T-cell (primary cell): ENCODE measurements at regions not wholly inside any gene's neighbourhood (a gene's known extent, or its start where the extent isn't known, plus 50 kb on each side); places are given as distances from the start of the nearest gene placed in this dataset.
"Not testable (repeated sequence)": the region's sequence is repeated elsewhere in the genome, so short reads cannot be mapped to it uniquely, and the experiment has no call there.

Source experiments
- ATAC-seq, 4 experiments: fragments of 200-7000 bp in 3 of 4; fragments of 150-1000 bp in 1 of 4; cut with Tn5 transposase; replicated peaks in 1 of 4; 1 replicate in 3 of 4; 2 replicates in 1 of 4; pipeline ENCODE4 v1.10.0; 2021; ENCODE audit warnings: moderate library complexity in 3 of 4, mild to moderate bottlenecking in 2 of 4, moderate number of reproducible peaks in 1 of 4
- CTCF ChIA-PET, 2 donors: fragments of 300-600 bp; sonication (Branson Sonifier 250); formaldehyde crosslinking; loops; one replicate each; lab custom pipeline; 2022; ENCODE audit warnings: antibody characterized with exemption in 2 of 2; lab: Charles Lee
- POLR2A ChIA-PET, 2 donors: fragments of 300-600 bp; sonication (Branson Sonifier 250); formaldehyde crosslinking; loops; one replicate each; lab custom pipeline; 2022; ENCODE audit warnings: antibody characterized with exemption in 2 of 2; lab: Charles Lee
- DNase-seq, 35 experiments: peaks; one replicate each; pipeline versions ENCODE4 v3.0.0 to v3.0.0-alpha.2; 2013 to 2023
- H3K27ac ChIP-seq: one replicate; pipeline ENCODE4 v1.5.1; 2013; ENCODE audit warnings: low read length
- H3K27me3 ChIP-seq, 2 experiments: replicated peaks in 1 of 2; 1 replicate in 1 of 2; 2 replicates in 1 of 2; pipeline versions ENCODE4 v1.6.1 to v1.7.0; 2013; ENCODE audit warnings: low read length in 1 of 2, mixed read lengths in 1 of 2; ENCODE audit not compliant: control insufficient read depth in 2 of 2, insufficient read depth in 2 of 2; ENCODE audit errors: extremely low read depth in 1 of 2
- H3K36me3 ChIP-seq, 2 donors: 1 replicate in 1 of 2; 2 replicates in 1 of 2; pipeline versions ENCODE4 v1.6.1 to v1.7.0; 2013; ENCODE audit warnings: low read length in 1 of 2; ENCODE audit not compliant: control insufficient read depth in 2 of 2, insufficient read depth in 1 of 2; ENCODE audit errors: extremely low read depth in 1 of 2
- H3K4me1 ChIP-seq, 2 experiments: 1 replicate in 1 of 2; 2 replicates in 1 of 2; pipeline versions ENCODE4 v1.6.1 to v1.7.0; 2013; ENCODE audit warnings: low read length in 2 of 2, mixed read lengths in 1 of 2; ENCODE audit not compliant: insufficient read depth in 2 of 2, control insufficient read depth in 1 of 2; ENCODE audit errors: extremely low read depth in 1 of 2
- H3K4me3 ChIP-seq, 2 donors: 1 replicate in 1 of 2; 2 replicates in 1 of 2; pipeline versions ENCODE4 v1.5.1 to v1.7.0; 2013; ENCODE audit warnings: mild to moderate bottlenecking in 2 of 2, low read length in 1 of 2, moderate library complexity in 1 of 2; ENCODE audit not compliant: control insufficient read depth in 1 of 2; ENCODE audit errors: extremely low read depth in 1 of 2
- H3K9me3 ChIP-seq: 2 replicates; pipeline ENCODE4 v1.7.0; 2013
- H3K27ac Mint-ChIP-seq, 2 donors: one replicate each; pipeline ENCODE4 v1.8.0; 2020 to 2021; ENCODE audit warnings: mild to moderate bottlenecking in 2 of 2, mixed read lengths in 2 of 2
- H3K27me3 Mint-ChIP-seq, 2 donors: one replicate each; pipeline ENCODE4 v1.8.0; 2021 to 2022; ENCODE audit warnings: mixed read lengths in 2 of 2
- H3K36me3 Mint-ChIP-seq: one replicate; pipeline ENCODE4 v1.8.0; 2021; ENCODE audit warnings: mixed read lengths
- H3K4me1 Mint-ChIP-seq, 3 donors: one replicate each; pipeline ENCODE4 v1.8.0; 2020 to 2022; ENCODE audit warnings: mixed read lengths in 3 of 3, mild to moderate bottlenecking in 1 of 3
- H3K4me3 Mint-ChIP-seq, 3 donors: one replicate each; pipeline ENCODE4 v1.8.0; 2020 to 2022; ENCODE audit warnings: mild to moderate bottlenecking in 3 of 3, mixed read lengths in 3 of 3, moderate library complexity in 3 of 3
- H3K9me3 Mint-ChIP-seq, 3 donors: one replicate each; pipeline ENCODE4 v1.8.0; 2020 to 2022; ENCODE audit warnings: mixed read lengths in 3 of 3
- WGBS: methylation state at CpG from one replicate; pipeline ENCODE4 v1.1.5; 2013; ENCODE audit warnings: missing lambda C conversion rate; ENCODE audit not compliant: insufficient coverage; 5-methylcytosine and 5-hydroxymethylcytosine counted together

GRCh38 chr18:14963246-14963645 lies 215.3 kb downstream of the ANKRD30B start:
- Mint-ChIP-seq H3K9me3 (no peaks in the 10 kb centered on the region), H3K4me3 (no peak overlapping the region), H3K4me1 (no peaks in the 10 kb centered on the region), H3K27ac (no peak overlapping the region), H3K36me3 (no peaks in the 10 kb centered on the region), H3K27me3 (peaks cover 0 to 3% of the 10 kb centered on the region in 2 donors)
- Histone ChIP-seq H3K27me3 (peaks cover 0 to 6% of the 10 kb centered on the region in 2 experiments), H3K27ac (no peak overlapping the region), H3K36me3 (no peaks in the 10 kb centered on the region), H3K4me3 (no peak overlapping the region), H3K9me3 (no peaks in the 10 kb centered on the region), H3K4me1 (no peaks in the 10 kb centered on the region)
- no peak for ATAC-seq
- POLR2A ChIA-PET = no interaction called here
- no peak for DNase-seq
- CTCF ChIA-PET = no interaction called here
- WGBS = 88% methylated on average over 5 of the region's 6 CpGs

- ChIA-PET POLR2A (no interaction called here), CTCF (no interaction called here)
- Histone ChIP-seq H3K27me3 (peaks cover 0 to 6% of the 10 kb centered on the region in 2 experiments), H3K36me3 (no peaks in the 10 kb centered on the region), H3K4me1 (no peaks in the 10 kb centered on the region), H3K27ac (no peak overlapping the region), H3K4me3 (no peak overlapping the region), H3K9me3 (no peaks in the 10 kb centered on the region)
- WGBS = 100% methylated on average over 1 of the region's 6 CpGs
- Mint-ChIP-seq H3K27me3 (peaks cover 0 to 2% of the 10 kb centered on the region in 2 donors), H3K4me1 (no peaks in the 10 kb centered on the region), H3K9me3 (no peaks in the 10 kb centered on the region), H3K27ac (no peak overlapping the region), H3K4me3 (no peak overlapping the region), H3K36me3 (no peaks in the 10 kb centered on the region)
- DNase-seq = no peak
- no peak for ATAC-seq
Measured at GRCh38 chr18:14964002-14964401, 216.0 kb downstream of the ANKRD30B start.

- Mint-ChIP-seq H3K27ac (no peak overlapping the region), H3K27me3 (peaks cover 0 to 2% of the 10 kb centered on the region in 2 donors), H3K36me3 (no peaks in the 10 kb centered on the region), H3K4me3 (no peak overlapping the region), H3K4me1 (no peaks in the 10 kb centered on the region), H3K9me3 (no peaks in the 10 kb centered on the region)
- Histone ChIP-seq H3K9me3 (no peaks in the 10 kb centered on the region), H3K4me1 (no peaks in the 10 kb centered on the region), H3K27ac (no peak overlapping the region), H3K36me3 (no peaks in the 10 kb centered on the region), H3K4me3 (no peak overlapping the region), H3K27me3 (peaks cover 0 to 6% of the 10 kb centered on the region in 2 experiments)
- no peak for ATAC-seq
- no peak for DNase-seq
- ChIA-PET CTCF (no interaction called here), POLR2A (no interaction called here)
Measured at GRCh38 chr18:14964406-14964805, 216.4 kb downstream of the ANKRD30B start.

- H3K27ac ChIP-seq, H3K27me3 ChIP-seq, H3K27me3 Mint-ChIP-seq, H3K36me3 ChIP-seq, H3K4me3 ChIP-seq, H3K4me1 ChIP-seq, DNase-seq, H3K36me3 Mint-ChIP-seq, H3K4me3 Mint-ChIP-seq, ATAC-seq, H3K27ac Mint-ChIP-seq, CTCF ChIA-PET, H3K9me3 ChIP-seq, H3K9me3 Mint-ChIP-seq, POLR2A ChIA-PET, H3K4me1 Mint-ChIP-seq: not testable (repeated sequence)
- WGBS = 93% methylated on average over 3 of the region's 4 CpGs
Measured at GRCh38 chr18:14964976-14965375, 217.0 kb downstream of the ANKRD30B start.

GRCh38 chr18:14965553-14965952 lies 217.6 kb downstream of the ANKRD30B start:
- H3K36me3 ChIP-seq = no peaks in the 10 kb centered on the region
- DNase-seq (no peak), ATAC-seq (no peak)
- ChIA-PET POLR2A (no interaction called here), CTCF (no interaction called here)
- Mint-ChIP-seq H3K27ac (no peak overlapping the region), H3K27me3 (no peaks in the 10 kb centered on the region), H3K4me3 (no peak overlapping the region), H3K4me1 (no peaks in the 10 kb centered on the region), H3K9me3 (no peaks in the 10 kb centered on the region), H3K36me3 (no peaks in the 10 kb centered on the region)
- WGBS = 78% methylated on average over 10 of the region's 11 CpGs
- H3K4me1 ChIP-seq = no peaks in the 10 kb centered on the region
- H3K9me3 ChIP-seq = no peaks in the 10 kb centered on the region
- H3K4me3 ChIP-seq = no peak overlapping the region
- H3K27me3 ChIP-seq = peaks cover 0 to 4% of the 10 kb centered on the region in 2 experiments
- no peak overlapping the region for H3K27ac ChIP-seq

- H3K9me3 Mint-ChIP-seq, H3K36me3 Mint-ChIP-seq, H3K36me3 ChIP-seq, DNase-seq, H3K27ac ChIP-seq, H3K27me3 Mint-ChIP-seq, H3K4me3 ChIP-seq, POLR2A ChIA-PET, H3K9me3 ChIP-seq, H3K27me3 ChIP-seq, H3K4me1 Mint-ChIP-seq, H3K4me1 ChIP-seq, H3K27ac Mint-ChIP-seq, H3K4me3 Mint-ChIP-seq, CTCF ChIA-PET, ATAC-seq: not testable (repeated sequence)
- WGBS = 100% methylated on average over 2 of the region's 3 CpGs
Measured at GRCh38 chr18:14967246-14967645, 219.3 kb downstream of the ANKRD30B start.

- WGBS = 69% methylated on average over 2 of the region's 9 CpGs
- no peak for DNase-seq
Measured at GRCh38 chr18:14969500-14969899, 221.5 kb downstream of the ANKRD30B start.

More at GRCh38 chr18:14969500-14969899, 221.5 kb downstream of the ANKRD30B start:
- Histone ChIP-seq H3K9me3 (no peaks in the 10 kb centered on the region), H3K36me3 (no peaks in the 10 kb centered on the region), H3K27me3 (no peaks in the 10 kb centered on the region), H3K27ac (no peak overlapping the region), H3K4me1 (no peaks in the 10 kb centered on the region), H3K4me3 (no peak overlapping the region)
- Mint-ChIP-seq H3K27ac (no peak overlapping the region), H3K27me3 (no peaks in the 10 kb centered on the region), H3K9me3 (no peaks in the 10 kb centered on the region), H3K36me3 (no peaks in the 10 kb centered on the region), H3K4me1 (no peaks in the 10 kb centered on the region), H3K4me3 (no peak overlapping the region)
- ChIA-PET CTCF (no interaction called here), POLR2A (no interaction called here)
- no peak for ATAC-seq
